GM12878 (cell line): ENCODE measurements at regions not wholly inside any gene's neighbourhood (a gene's known extent, or its start where the extent isn't known, plus 50 kb on each side); places are given as distances from the start of the nearest gene placed in this dataset.

ENCODE experiments used
- ATAC-seq: fragments of 200-7000 bp; cut with Tn5 transposase; 3 replicates; pipeline ENCODE4 v1.9.1; 2020; ENCODE audit warnings: mild to moderate bottlenecking, moderate library complexity
- BruUV-seq: library from RNA; stranded (reverse); fragments of 400-500 nt; replicated peaks from 2 replicates; lab custom pipeline; 2021; lab: Mats Ljungman, UMichigan
- CTCF ChIA-PET: fragments of 300-600 bp; sonication (Branson Sonifier 250); formaldehyde crosslinking; extraction: SDS; loops from one replicate; lab custom pipeline; 2021; ENCODE audit warnings: inconsistent platforms; lab: Yijun Ruan, JAX
- POLR2A ChIA-PET: fragments of 350-600 bp; formaldehyde crosslinking; extraction: SDS; loops from one replicate; lab custom pipeline; 2021; ENCODE audit warnings: inconsistent platforms; lab: Charles Lee
- RAD21 ChIA-PET: fragments of 300-600 bp; sonication (Branson Sonifier 250); formaldehyde crosslinking; loops from one replicate; lab custom pipeline; 2023; ENCODE audit warnings: antibody characterized with exemption; ENCODE audit not compliant: unreplicated experiment; lab: Charles Lee
- SMC1A ChIA-PET: fragments of 300-600 bp; sonication (Branson Sonifier 250); formaldehyde crosslinking; loops from one replicate; lab custom pipeline; 2023; ENCODE audit not compliant: unreplicated experiment, uncharacterized antibody; lab: Charles Lee
- DNase-seq: peaks from one replicate; pipeline ENCODE4 v3.0.0-alpha.2; 2011; ENCODE audit warnings: low read depth, low spot score
- FAIRE-seq: peaks from 3 replicates; lab custom pipeline; 2011; peaks lifted over from hg19 to GRCh38; lab: Jason Lieb, UNC
- H2AFZ ChIP-seq: 2 replicates; pipeline ENCODE4 v1.6.0; 2011; ENCODE audit warnings: low read depth, low read length, control low read depth; ENCODE audit not compliant: control insufficient read depth
- H3K27ac ChIP-seq: 2 replicates; pipeline ENCODE4 v1.5.1; 2011; ENCODE audit warnings: control low read depth; ENCODE audit not compliant: control insufficient read depth, insufficient read depth
- H3K27me3 ChIP-seq, 2 experiments: replicated peaks in 1 of 2; 2 replicates each; pipeline versions ENCODE4 v1.6.0 to v1.6.1; 2011; ENCODE audit warnings: low read length in 1 of 2; ENCODE audit not compliant: control insufficient read depth in 2 of 2, insufficient read depth in 2 of 2
- H3K36me3 ChIP-seq, 2 experiments: 2 replicates each; pipeline ENCODE4 v1.5.1; 2011; ENCODE audit warnings: low read length in 1 of 2; ENCODE audit not compliant: control insufficient read depth in 2 of 2, insufficient read depth in 2 of 2
- H3K4me1 ChIP-seq: 2 replicates; pipeline ENCODE4 v1.6.1; 2011; ENCODE audit warnings: mild to moderate bottlenecking, low read length, moderate library complexity, mixed read lengths; ENCODE audit not compliant: control insufficient read depth, insufficient read depth
- H3K4me2 ChIP-seq: 2 replicates; pipeline ENCODE4 v1.6.0; 2011; ENCODE audit warnings: control low read depth; ENCODE audit not compliant: control insufficient read depth, insufficient read depth
- H3K4me3 ChIP-seq: fragments of 200-600 bp; sonication (generic); 2 replicates; pipeline ENCODE4 v1.5.1; 2016
- H3K79me2 ChIP-seq: 2 replicates; pipeline ENCODE4 v1.6.0; 2011; ENCODE audit warnings: low read length; ENCODE audit not compliant: control insufficient read depth, insufficient read depth
- H3K9ac ChIP-seq: 2 replicates; pipeline ENCODE4 v1.8.0; 2011; ENCODE audit warnings: low read length, control low read depth, mixed read lengths; ENCODE audit not compliant: control insufficient read depth, insufficient read depth
- H3K9me3 ChIP-seq: replicated peaks from 3 replicates; pipeline ENCODE4 v1.5.1; 2011; ENCODE audit warnings: mild to moderate bottlenecking, low read length; ENCODE audit not compliant: control insufficient read depth, insufficient read depth
- H4K20me1 ChIP-seq: 2 replicates; pipeline ENCODE4 v1.6.0; 2011; ENCODE audit not compliant: control insufficient read depth, insufficient read depth
- BHLHE40 ChIP-seq, 2 experiments: fragments of 450-650 bp in 1 of 2; IDR thresholded peaks; 2 replicates each; pipeline ENCODE4 v1.6.1; 2011 to 2017; ENCODE audit warnings: low read depth in 2 of 2, borderline replicate concordance in 1 of 2, improper control_type of control experiment in 1 of 2, low read length in 1 of 2, mild to moderate bottlenecking in 1 of 2
- CHD2 ChIP-seq: IDR thresholded peaks from 2 replicates; pipeline ENCODE4 v1.6.1; 2011; ENCODE audit warnings: low read depth, low read length, improper control_type of control experiment, borderline replicate concordance
- CREB1 ChIP-seq: IDR thresholded peaks from 2 replicates; pipeline ENCODE4 v1.6.1; 2012; ENCODE audit warnings: low read depth, mild to moderate bottlenecking, inconsistent platforms
- CREM ChIP-seq: IDR thresholded peaks from 2 replicates; pipeline ENCODE4 v1.6.1; 2014; ENCODE audit warnings: antibody characterized with exemption, low read depth
- IRF4 ChIP-seq: IDR thresholded peaks from 2 replicates; pipeline ENCODE4 v1.6.1; 2011; ENCODE audit warnings: low read depth, low read length
- SMARCA5 ChIP-seq: fragments of 450-650 bp; IDR thresholded peaks from 2 replicates; pipeline ENCODE4 v1.6.1; 2017; ENCODE audit warnings: mild to moderate bottlenecking
- TBL1XR1 ChIP-seq: IDR thresholded peaks from 2 replicates; pipeline ENCODE4 v1.6.1; 2012; ENCODE audit warnings: low read depth, low read length, improper control_type of control experiment
- WGBS: methylation state at CpG from one replicate; pipeline ENCODE4 v1.1.6; 2016; ENCODE audit warnings: low lambda C conversion rate; ENCODE audit not compliant: insufficient replicate concordance, insufficient coverage; ENCODE audit errors: missing lambda C conversion rate; 5-methylcytosine and 5-hydroxymethylcytosine counted together
- in situ Hi-C: fragments of 300-500 bp; cut with MboI; formaldehyde crosslinking; loops from 9 replicates; pipeline ENCODE4 v1.14.3; 2018; ENCODE audit warnings: mixed read lengths
- intact Hi-C: fragments of 100-400 bp; cut with micrococcal nuclease; formaldehyde crosslinking; loops from one replicate; pipeline ENCODE4 v1.14.2; 2022; ENCODE audit not compliant: unreplicated experiment
- TF ChIP-seq, protein P1 (sequence below): fragments of 150-350 bp; IDR thresholded peaks from 2 replicates; pipeline ENCODE4 v1.6.1; 2016; ENCODE audit warnings: low read depth, low read length
- TF ChIP-seq, protein P2 (sequence below): fragments of 450-650 bp; formaldehyde crosslinking; IDR thresholded peaks from 2 replicates; pipeline ENCODE4 v1.4.0; 2020; ENCODE audit warnings: mild to moderate bottlenecking, moderate library complexity

DNA sequence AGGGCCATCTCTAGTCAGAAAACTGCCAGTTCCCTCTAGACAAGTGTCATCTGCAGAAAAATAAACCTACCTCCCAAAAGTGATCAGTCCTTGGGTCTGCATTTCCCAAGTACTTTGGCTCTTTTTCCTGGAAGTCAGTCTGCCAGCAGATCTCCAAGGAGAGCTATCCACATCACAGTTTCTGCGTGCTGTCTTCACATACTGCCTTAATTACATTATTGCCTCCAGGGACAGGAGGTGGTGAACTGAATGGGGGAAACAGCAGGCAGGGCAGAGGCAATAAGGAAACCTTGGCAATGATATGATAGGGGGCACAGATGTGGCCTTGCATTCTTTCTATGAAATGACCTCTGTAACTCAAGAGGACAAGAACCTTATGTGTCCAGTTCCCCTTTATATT, 105.9 kb upstream of the SIX2 start:
- no peak overlapping the region for H3K9ac ChIP-seq
- ATAC-seq (no peak), FAIRE-seq (no peak), DNase-seq (no peak)
- ChIA-PET RAD21 (no interaction called here), POLR2A (no interaction called here), CTCF (no interaction called here), SMC1A (no interaction called here)
- no peaks in the 10 kb centered on the region for H3K9me3 ChIP-seq
- in situ Hi-C loops, result no loop called here
- WGBS, result 18% methylated on average over 1 of the region's 1 CpG
- H3K27me3 ChIP-seq, result peaks cover 0 to 3% of the 10 kb centered on the region in 2 experiments; a peak in 1 of 4 replicates
- no peaks in the 10 kb centered on the region for H3K79me2 ChIP-seq
- no peak overlapping the region for H2AFZ ChIP-seq
- H3K4me1 ChIP-seq, result no peaks in the 10 kb centered on the region
- H3K36me3 ChIP-seq, result no peaks in the 10 kb centered on the region
- no TSS peak for BruUV-seq
- no peak overlapping the region for H3K27ac ChIP-seq
- intact Hi-C loops, result no loop called here
- H3K4me3 ChIP-seq, result no peak overlapping the region
- H4K20me1 ChIP-seq, result no peaks in the 10 kb centered on the region
- TF ChIP-seq CHD2, result no peak
- no peak for TF ChIP-seq CREM
- no peak for TF ChIP-seq SMARCA5
- TF ChIP-seq, protein P1, sequence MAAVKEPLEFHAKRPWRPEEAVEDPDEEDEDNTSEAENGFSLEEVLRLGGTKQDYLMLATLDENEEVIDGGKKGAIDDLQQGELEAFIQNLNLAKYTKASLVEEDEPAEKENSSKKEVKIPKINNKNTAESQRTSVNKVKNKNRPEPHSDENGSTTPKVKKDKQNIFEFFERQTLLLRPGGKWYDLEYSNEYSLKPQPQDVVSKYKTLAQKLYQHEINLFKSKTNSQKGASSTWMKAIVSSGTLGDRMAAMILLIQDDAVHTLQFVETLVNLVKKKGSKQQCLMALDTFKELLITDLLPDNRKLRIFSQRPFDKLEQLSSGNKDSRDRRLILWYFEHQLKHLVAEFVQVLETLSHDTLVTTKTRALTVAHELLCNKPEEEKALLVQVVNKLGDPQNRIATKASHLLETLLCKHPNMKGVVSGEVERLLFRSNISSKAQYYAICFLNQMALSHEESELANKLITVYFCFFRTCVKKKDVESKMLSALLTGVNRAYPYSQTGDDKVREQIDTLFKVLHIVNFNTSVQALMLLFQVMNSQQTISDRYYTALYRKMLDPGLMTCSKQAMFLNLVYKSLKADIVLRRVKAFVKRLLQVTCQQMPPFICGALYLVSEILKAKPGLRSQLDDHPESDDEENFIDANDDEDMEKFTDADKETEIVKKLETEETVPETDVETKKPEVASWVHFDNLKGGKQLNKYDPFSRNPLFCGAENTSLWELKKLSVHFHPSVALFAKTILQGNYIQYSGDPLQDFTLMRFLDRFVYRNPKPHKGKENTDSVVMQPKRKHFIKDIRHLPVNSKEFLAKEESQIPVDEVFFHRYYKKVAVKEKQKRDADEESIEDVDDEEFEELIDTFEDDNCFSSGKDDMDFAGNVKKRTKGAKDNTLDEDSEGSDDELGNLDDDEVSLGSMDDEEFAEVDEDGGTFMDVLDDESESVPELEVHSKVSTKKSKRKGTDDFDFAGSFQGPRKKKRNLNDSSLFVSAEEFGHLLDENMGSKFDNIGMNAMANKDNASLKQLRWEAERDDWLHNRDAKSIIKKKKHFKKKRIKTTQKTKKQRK, result no peak
- TF ChIP-seq, protein P2, sequence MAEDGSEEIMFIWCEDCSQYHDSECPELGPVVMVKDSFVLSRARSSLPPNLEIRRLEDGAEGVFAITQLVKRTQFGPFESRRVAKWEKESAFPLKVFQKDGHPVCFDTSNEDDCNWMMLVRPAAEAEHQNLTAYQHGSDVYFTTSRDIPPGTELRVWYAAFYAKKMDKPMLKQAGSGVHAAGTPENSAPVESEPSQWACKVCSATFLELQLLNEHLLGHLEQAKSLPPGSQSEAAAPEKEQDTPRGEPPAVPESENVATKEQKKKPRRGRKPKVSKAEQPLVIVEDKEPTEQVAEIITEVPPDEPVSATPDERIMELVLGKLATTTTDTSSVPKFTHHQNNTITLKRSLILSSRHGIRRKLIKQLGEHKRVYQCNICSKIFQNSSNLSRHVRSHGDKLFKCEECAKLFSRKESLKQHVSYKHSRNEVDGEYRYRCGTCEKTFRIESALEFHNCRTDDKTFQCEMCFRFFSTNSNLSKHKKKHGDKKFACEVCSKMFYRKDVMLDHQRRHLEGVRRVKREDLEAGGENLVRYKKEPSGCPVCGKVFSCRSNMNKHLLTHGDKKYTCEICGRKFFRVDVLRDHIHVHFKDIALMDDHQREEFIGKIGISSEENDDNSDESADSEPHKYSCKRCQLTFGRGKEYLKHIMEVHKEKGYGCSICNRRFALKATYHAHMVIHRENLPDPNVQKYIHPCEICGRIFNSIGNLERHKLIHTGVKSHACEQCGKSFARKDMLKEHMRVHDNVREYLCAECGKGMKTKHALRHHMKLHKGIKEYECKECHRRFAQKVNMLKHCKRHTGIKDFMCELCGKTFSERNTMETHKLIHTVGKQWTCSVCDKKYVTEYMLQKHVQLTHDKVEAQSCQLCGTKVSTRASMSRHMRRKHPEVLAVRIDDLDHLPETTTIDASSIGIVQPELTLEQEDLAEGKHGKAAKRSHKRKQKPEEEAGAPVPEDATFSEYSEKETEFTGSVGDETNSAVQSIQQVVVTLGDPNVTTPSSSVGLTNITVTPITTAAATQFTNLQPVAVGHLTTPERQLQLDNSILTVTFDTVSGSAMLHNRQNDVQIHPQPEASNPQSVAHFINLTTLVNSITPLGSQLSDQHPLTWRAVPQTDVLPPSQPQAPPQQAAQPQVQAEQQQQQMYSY (CRISPR knock-in tag), result no peak
- no peak for TF ChIP-seq BHLHE40 (IDR thresholded peaks at IDR 0.05; ENCODE audit: borderline replicate concordance in 1 of 2, low read depth in 2 of 2, low read length in 1 of 2)
- no peak for TF ChIP-seq CREB1
- no peak for TF ChIP-seq TBL1XR1
- no peak for TF ChIP-seq IRF4
- H3K4me2 ChIP-seq, result no peak overlapping the region
